SK-N-MC (cell line): ENCODE measurements at regions not wholly inside any gene's neighbourhood (a gene's known extent, or its start where the extent isn't known, plus 50 kb on each side); places are given as distances from the start of the nearest gene placed in this dataset.

Source experiments
- EZH2 ChIP-seq: fragments of 200-600 bp; sonication (generic); IDR thresholded peaks from one replicate; pipeline ENCODE4 v1.6.1; 2017; ENCODE audit warnings: antibody characterized with exemption
- FOXP2 ChIP-seq: optimal IDR thresholded peaks from 2 replicates; pipeline ENCODE3; 2011; ENCODE audit warnings: mild to moderate bottlenecking, moderate library complexity; ENCODE audit not compliant: insufficient read depth; ENCODE audit errors: extremely low read length, control extremely low read depth
- POLR2AphosphoS5 ChIP-seq: IDR thresholded peaks from 2 replicates; pipeline ENCODE4 v1.6.1; 2012; ENCODE audit warnings: mild to moderate bottlenecking, low read depth, low read length, borderline replicate concordance

- no peak for TF ChIP-seq POLR2AphosphoS5
- no peak for TF ChIP-seq EZH2
- no peak for TF ChIP-seq FOXP2
These were observed 463.9 kb downstream of the OMA1 start for GRCh38 chr1:58082596-58082995.
